Ovary (tissue), 7 donors: ENCODE measurements at regions not wholly inside any gene's neighbourhood (a gene's known extent, or its start where the extent isn't known, plus 50 kb on each side); places are given as distances from the start of the nearest gene placed in this dataset.

Experiments
- DNase-seq, 5 donors: peaks; one replicate each; pipeline ENCODE4 v3.0.0-alpha.2; 2019 to 2020
- H3K27ac ChIP-seq, 2 donors: fragments of 200-600 bp; one replicate each; pipeline versions ENCODE4 v1.5.1 to v1.8.0; 2019 to 2022
- H3K27me3 ChIP-seq: fragments of 200-600 bp; one replicate; pipeline ENCODE4 v1.8.0; 2022
- H3K36me3 ChIP-seq: fragments of 200-600 bp; sonication (generic); one replicate; pipeline ENCODE4 v1.5.1; 2019
- H3K4me1 ChIP-seq: one replicate; pipeline ENCODE4 v1.8.1; 2013; ENCODE audit warnings: mild to moderate bottlenecking, moderate library complexity; ENCODE audit not compliant: insufficient read depth
- H3K4me3 ChIP-seq: fragments of 200-600 bp; sonication (generic); one replicate; pipeline ENCODE4 v1.5.1; 2017
- H3K9me3 ChIP-seq, 2 donors: fragments of 200-600 bp in 1 of 2; sonication (generic) in 1 of 2; one replicate each; pipeline versions ENCODE4 v1.5.1 to v1.8.1; 2013 to 2019; ENCODE audit warnings: mild to moderate bottlenecking in 1 of 2, moderate library complexity in 1 of 2
- CTCF ChIP-seq, 3 donors: fragments of 450-650 bp in 2 of 3; fragments of 200-600 bp in 1 of 3; IDR thresholded peaks; one replicate each; pipeline versions ENCODE4 v1.5.1 to v1.8.0; 2016 to 2022; ENCODE audit warnings: antibody characterized with exemption in 3 of 3, mild to moderate bottlenecking in 1 of 3
- EP300 ChIP-seq: sonication (generic); formaldehyde crosslinking; IDR thresholded peaks from one replicate; pipeline ENCODE4 v1.6.1; 2017; ENCODE audit warnings: antibody characterized with exemption
- POLR2A ChIP-seq: fragments of 450-650 bp; IDR thresholded peaks from one replicate; pipeline ENCODE4 v1.6.1; 2017; ENCODE audit warnings: antibody characterized with exemption, mild to moderate bottlenecking, moderate library complexity
- WGBS, 3 donors: extraction: QIAGEN DNeasy Blood & Tissue Kit in 1 of 3; methylation state at CpG; one replicate each; pipeline versions ENCODE4 v1.1.5 to v1.1.7; 2013 to 2017; 5-methylcytosine and 5-hydroxymethylcytosine counted together
- intact Hi-C, 4 donors: fragments of 100-400 bp; cut with DNase I; formaldehyde crosslinking; loops; one replicate each; pipeline versions ENCODE4 v1.11.0 to v1.15.1; 2022 to 2023
- donor health status: DM: no; HTN: no; CAD: no; lungs with moderate emphysema.
- donor health status: DM: no; HTN: no; CAD: no.
- donor health status: Bipolar disorder and iron deficiency.
- donor health status: DM: no; HTN: no; CAD: no.
- donor health status: DM: yes; HTN: yes; CAD: no.

- no peaks in the 10 kb centered on the region for H3K9me3 ChIP-seq
- H3K36me3 ChIP-seq = no peaks in the 10 kb centered on the region
- no peaks in the 10 kb centered on the region for H3K27me3 ChIP-seq
- DNase-seq = no peak
- intact Hi-C loops = no loop called here
- H3K4me1 ChIP-seq = no peaks in the 10 kb centered on the region
- no peak overlapping the region for H3K4me3 ChIP-seq
- H3K27ac ChIP-seq = no peak overlapping the region
- TF ChIP-seq POLR2A = no peak
- TF ChIP-seq EP300 = no peak
- no peak for TF ChIP-seq CTCF (IDR thresholded peaks at IDR 0.05)
- 47 to 55% (median 54%) methylated on average over 3 of the region's 3 CpGs for WGBS, 3 donors
Measured at GRCh38 chrX:138057883-138058282, 492.0 kb downstream of the ZIC3 start.

- no peak for DNase-seq
- 52 to 69% (median 62%) methylated on average over 5 of the region's 5 CpGs for WGBS, 3 donors
- no peaks in the 10 kb centered on the region for H3K36me3 ChIP-seq
- intact Hi-C loops = no loop called here
- no peak overlapping the region for H3K4me3 ChIP-seq
- no peaks in the 10 kb centered on the region for H3K4me1 ChIP-seq
- TF ChIP-seq POLR2A (no peak), EP300 (no peak), CTCF (IDR thresholded peaks at IDR 0.05) (no peak)
- H3K27ac ChIP-seq = no peak overlapping the region
- no peaks in the 10 kb centered on the region for H3K27me3 ChIP-seq
- H3K9me3 ChIP-seq = no peaks in the 10 kb centered on the region
Measured at GRCh38 chrX:138058931-138059330, 493.0 kb downstream of the ZIC3 start.

GRCh38 chrX:138067415-138067814 lies 501.5 kb downstream of the ZIC3 start:
- H3K4me1 ChIP-seq = no peaks in the 10 kb centered on the region
- DNase-seq = no peak
- H3K9me3 ChIP-seq = no peaks in the 10 kb centered on the region
- intact Hi-C loops = no loop called here
- H3K36me3 ChIP-seq = no peaks in the 10 kb centered on the region
- H3K4me3 ChIP-seq = no peak overlapping the region
- H3K27me3 ChIP-seq = no peaks in the 10 kb centered on the region
- no peak overlapping the region for H3K27ac ChIP-seq
- no peak for TF ChIP-seq POLR2A
- TF ChIP-seq EP300 = no peak
- no peak for TF ChIP-seq CTCF (IDR thresholded peaks at IDR 0.05)

- Histone ChIP-seq H3K9me3 (no peaks in the 10 kb centered on the region), H3K27me3 (no peaks in the 10 kb centered on the region), H3K36me3 (no peaks in the 10 kb centered on the region), H3K4me3 (no peak overlapping the region), H3K4me1 (no peaks in the 10 kb centered on the region), H3K27ac (no peak overlapping the region)
- DNase-seq = no peak
- TF ChIP-seq CTCF (IDR thresholded peaks at IDR 0.05) (no peak), EP300 (no peak), POLR2A (no peak)
- intact Hi-C loops = no loop called here
- 54 to 64% (median 61%) methylated on average over 15 of the region's 15 CpGs for WGBS, 3 donors
Measured at GRCh38 chrX:138073626-138074025, 507.7 kb downstream of the ZIC3 start.

- no peak for TF ChIP-seq EP300
- no peak for TF ChIP-seq CTCF (IDR thresholded peaks at IDR 0.05)
- TF ChIP-seq POLR2A = no peak
- no peaks in the 10 kb centered on the region for H3K36me3 ChIP-seq
- intact Hi-C loops = no loop called here
- 4 to 9% (median 4%) methylated on average over 2 of the region's 2 CpGs for WGBS, 3 donors
- H3K4me3 ChIP-seq = no peak overlapping the region
- H3K27me3 ChIP-seq = no peaks in the 10 kb centered on the region
- H3K27ac ChIP-seq = no peak overlapping the region
- DNase-seq = no peak
- H3K9me3 ChIP-seq = no peaks in the 10 kb centered on the region
- no peaks in the 10 kb centered on the region for H3K4me1 ChIP-seq
Measured at GRCh38 chrX:138082251-138082650, 516.3 kb downstream of the ZIC3 start.
